Adrenal gland (tissue), 5 donors: ENCODE measurements at regions not wholly inside any gene's neighbourhood (a gene's known extent, or its start where the extent isn't known, plus 50 kb on each side); places are given as distances from the start of the nearest gene placed in this dataset.

ENCODE experiments used
- CTCF ChIP-seq, 6 experiments: fragments of 450-650 bp in 4 of 6; fragments of 200-600 bp in 2 of 6; sonication (generic) in 1 of 6; IDR thresholded peaks; 1 replicate in 5 of 6; 2 replicates in 1 of 6; pipeline versions ENCODE4 v1.5.1 to v1.8.0; 2016 to 2021; ENCODE audit warnings: antibody characterized with exemption in 6 of 6, mild to moderate bottlenecking in 2 of 6, moderate library complexity in 1 of 6
- POLR2A ChIP-seq, 2 donors: fragments of 450-650 bp; IDR thresholded peaks; one replicate each; pipeline ENCODE4 v1.6.1; 2017; ENCODE audit warnings: antibody characterized with exemption in 2 of 2, mild to moderate bottlenecking in 2 of 2, moderate library complexity in 1 of 2
- donor health status: DM: no; HTN: no; CAD: no.

GRCh38 chr12:20237091-20237490 is 131.2 kb upstream of the PDE3A start:
- TF ChIP-seq CTCF (IDR thresholded peaks at IDR 0.05) (no peak), POLR2A (IDR thresholded peaks at IDR 0.05) (no peak)
